H1 (cell line): ENCODE measurements at regions not wholly inside any gene's neighbourhood (a gene's known extent, or its start where the extent isn't known, plus 50 kb on each side); places are given as distances from the start of the nearest gene placed in this dataset.

Experiments used
- CTCF ChIA-PET: fragments of 300-600 bp; sonication (Branson Sonifier 250); formaldehyde crosslinking; loops from one replicate; lab custom pipeline; 2021; ENCODE audit not compliant: partially characterized antibody; lab: Charles Lee
- POLR2A ChIA-PET: fragments of 300-600 bp; sonication (Branson Sonifier 250); formaldehyde crosslinking; loops from one replicate; lab custom pipeline; 2021; ENCODE audit warnings: inconsistent platforms; ENCODE audit not compliant: partially characterized antibody; lab: Charles Lee
- DNase-seq, 2 experiments: peaks; one replicate each; pipeline versions ENCODE4 v3.0.0 to v3.0.0-alpha.2; 2010 to 2022; ENCODE audit warnings: low spot score in 2 of 2, low read depth in 1 of 2, mixed read lengths in 1 of 2
- FAIRE-seq: peaks from 2 replicates; lab custom pipeline; 2011; peaks lifted over from hg19 to GRCh38; lab: Jason Lieb, UNC
- H2AFZ ChIP-seq: 2 replicates; pipeline ENCODE4 v1.8.1; 2012; ENCODE audit warnings: low read length, inconsistent platforms
- H2AK5ac ChIP-seq: 2 replicates; pipeline ENCODE4 v1.6.1; 2013; ENCODE audit warnings: low read depth, low read length
- H2BK120ac ChIP-seq: replicated peaks from 2 replicates; pipeline ENCODE3; 2013; ENCODE audit warnings: low read depth, low read length, inconsistent platforms
- H2BK12ac ChIP-seq: 2 replicates; pipeline ENCODE4 v1.6.1; 2013; ENCODE audit warnings: low read depth, low read length
- H2BK15ac ChIP-seq: 2 replicates; pipeline ENCODE4 v1.6.1; 2013; ENCODE audit warnings: low read length
- H2BK20ac ChIP-seq: 2 replicates; pipeline ENCODE4 v1.6.1; 2013; ENCODE audit warnings: low read length
- H2BK5ac ChIP-seq: 2 replicates; pipeline ENCODE4 v1.6.1; 2013; ENCODE audit warnings: low read depth, low read length
- H3K14ac ChIP-seq: 2 replicates; pipeline ENCODE4 v1.6.1; 2013; ENCODE audit warnings: inconsistent platforms; ENCODE audit not compliant: insufficient read length
- H3K18ac ChIP-seq: 2 replicates; pipeline ENCODE4 v1.6.1; 2013; ENCODE audit warnings: low read length; ENCODE audit errors: extremely low read depth
- H3K23ac ChIP-seq: 2 replicates; pipeline ENCODE4 v1.6.1; 2013; ENCODE audit warnings: inconsistent platforms; ENCODE audit not compliant: insufficient read length
- H3K23me2 ChIP-seq: 2 replicates; pipeline ENCODE4 v1.6.1; 2013; ENCODE audit warnings: low read depth, low read length
- H3K27ac ChIP-seq: 2 replicates; pipeline ENCODE4 v1.6.1; 2011; ENCODE audit warnings: low read depth, low read length, inconsistent platforms
- H3K27me3 ChIP-seq, 4 experiments: replicated peaks in 1 of 4; 1 replicate in 1 of 4; 2 replicates in 3 of 4; pipeline versions ENCODE4 v1.6.1 to v1.8.1; 2011 to 2013; ENCODE audit warnings: low read length in 3 of 4, mild to moderate bottlenecking in 3 of 4, inconsistent platforms in 2 of 4, mixed read lengths in 2 of 4, moderate library complexity in 1 of 4; ENCODE audit not compliant: control insufficient read depth in 3 of 4, insufficient read depth in 3 of 4; ENCODE audit errors: extremely low read depth in 1 of 4
- H3K36me3 ChIP-seq, 4 experiments: 2 replicates each; pipeline versions ENCODE4 v1.6.1 to v1.8.1; 2011 to 2013; ENCODE audit warnings: mild to moderate bottlenecking in 4 of 4, low read length in 3 of 4, moderate library complexity in 2 of 4, control low read depth in 1 of 4, inconsistent platforms in 1 of 4; ENCODE audit not compliant: insufficient read depth in 4 of 4, control insufficient read depth in 2 of 4
- H3K4ac ChIP-seq: replicated peaks from 2 replicates; pipeline ENCODE3; 2013; ENCODE audit warnings: low read length, low read depth, mixed read lengths, inconsistent platforms; ENCODE audit not compliant: insufficient read length
- H3K4me1 ChIP-seq, 4 experiments: replicated peaks in 1 of 4; 1 replicate in 1 of 4; 2 replicates in 3 of 4; pipeline versions ENCODE4 v1.6.1 to v1.8.1; 2011 to 2013; ENCODE audit warnings: low read length in 3 of 4, inconsistent platforms in 2 of 4, mixed read lengths in 1 of 4; ENCODE audit not compliant: insufficient read depth in 4 of 4, control insufficient read depth in 3 of 4
- H3K4me2 ChIP-seq, 2 experiments: 2 replicates each; pipeline versions ENCODE4 v1.6.1 to v1.8.1; 2011 to 2013; ENCODE audit warnings: low read depth in 2 of 2, low read length in 2 of 2, control low read depth in 1 of 2, inconsistent platforms in 1 of 2, mild to moderate bottlenecking in 1 of 2; ENCODE audit not compliant: insufficient read depth in 1 of 2
- H3K4me3 ChIP-seq, 4 experiments: fragments of 200-600, 300-600 bp in 1 of 4; sonication (generic), shearing (Covaris generic), sonication (Bioruptor Twin) in 1 of 4; 2 replicates each; pipeline versions ENCODE4 v1.5.1 to v1.8.1; 2011 to 2016; ENCODE audit warnings: low read length in 4 of 4, low read depth in 3 of 4, control low read depth in 2 of 4, inconsistent platforms in 2 of 4, mild to moderate bottlenecking in 2 of 4, mixed read lengths in 1 of 4, moderate library complexity in 1 of 4; ENCODE audit not compliant: insufficient read depth in 2 of 4; ENCODE audit errors: extremely low read depth in 1 of 4
- H3K56ac ChIP-seq: replicated peaks from 2 replicates; pipeline ENCODE3; 2013; ENCODE audit warnings: low read depth, mild to moderate bottlenecking, mixed read lengths, low read length, inconsistent platforms; ENCODE audit not compliant: insufficient read length
- H3K79me1 ChIP-seq: 2 replicates; pipeline ENCODE4 v1.6.1; 2013; ENCODE audit warnings: low read depth, low read length, control low read depth
- H3K79me2 ChIP-seq, 2 experiments: 2 replicates each; pipeline versions ENCODE4 v1.6.1 to v1.8.1; 2012 to 2013; ENCODE audit warnings: low read length in 2 of 2, mild to moderate bottlenecking in 2 of 2, inconsistent platforms in 1 of 2; ENCODE audit not compliant: insufficient read depth in 2 of 2, control insufficient read depth in 1 of 2
- H3K9ac ChIP-seq, 4 experiments: replicated peaks in 1 of 4; 1 replicate in 1 of 4; 2 replicates in 3 of 4; pipeline versions ENCODE4 v1.6.1 to v1.8.1; 2011 to 2013; ENCODE audit warnings: low read depth in 3 of 4, low read length in 3 of 4, control low read depth in 2 of 4, mild to moderate bottlenecking in 2 of 4, moderate library complexity in 2 of 4, inconsistent platforms in 1 of 4; ENCODE audit errors: extremely low read depth in 1 of 4
- H3K9me3 ChIP-seq, 2 experiments: 2 replicates each; pipeline versions ENCODE4 v1.6.1 to v1.8.1; 2012 to 2013; ENCODE audit warnings: mild to moderate bottlenecking in 2 of 2, moderate library complexity in 2 of 2, control low read depth in 1 of 2, inconsistent platforms in 1 of 2, low read depth in 1 of 2, low read length in 1 of 2, mixed read lengths in 1 of 2; ENCODE audit not compliant: insufficient read depth in 2 of 2
- H4K20me1 ChIP-seq, 2 experiments: replicated peaks in 1 of 2; 2 replicates each; pipeline versions ENCODE3 to v1.8.1; 2011 to 2013; ENCODE audit warnings: inconsistent platforms in 2 of 2, low read length in 2 of 2, mild to moderate bottlenecking in 1 of 2; ENCODE audit not compliant: insufficient read depth in 2 of 2, control insufficient read depth in 1 of 2
- H4K5ac ChIP-seq: 2 replicates; pipeline ENCODE4 v1.6.1; 2013; ENCODE audit warnings: low read length, low read depth, mixed read lengths, inconsistent platforms; ENCODE audit not compliant: insufficient read length
- H4K8ac ChIP-seq: 2 replicates; pipeline ENCODE4 v1.8.0; 2013; ENCODE audit warnings: mild to moderate bottlenecking, moderate library complexity, low read length, inconsistent platforms; ENCODE audit not compliant: insufficient read depth; ENCODE audit errors: extremely low read depth
- H4K91ac ChIP-seq: replicated peaks from 2 replicates; pipeline ENCODE3; 2013; ENCODE audit warnings: low read length, mixed read lengths, inconsistent platforms; ENCODE audit not compliant: insufficient read length
- ASH2L ChIP-seq: fragments of 200-600, 300-600 bp; sonication (generic); IDR thresholded peaks from one replicate; pipeline ENCODE4 v1.7.1; 2017; ENCODE audit warnings: low read length
- CBX8 ChIP-seq: fragments of 300-800, 300-1000 bp; sonication (generic); IDR thresholded peaks from 2 replicates; pipeline ENCODE4 v1.7.1; 2016; ENCODE audit warnings: low read depth, low read length, borderline replicate concordance
- GTF2F1 ChIP-seq: IDR thresholded peaks from 2 replicates; pipeline ENCODE4 v1.6.1; 2012; ENCODE audit warnings: low read depth, low read length, improper control_type of control experiment, borderline replicate concordance
- HDAC2 ChIP-seq, 2 experiments: fragments of 300-600 bp in 1 of 2; sonication (generic) in 1 of 2; IDR thresholded peaks; 2 replicates each; pipeline ENCODE4 v1.6.1; 2011 to 2012; ENCODE audit warnings: low read depth in 2 of 2, low read length in 2 of 2, mild to moderate bottlenecking in 2 of 2, moderate library complexity in 2 of 2, borderline replicate concordance in 1 of 2, inconsistent platforms in 1 of 2
- HDAC6 ChIP-seq: IDR thresholded peaks from one replicate; pipeline ENCODE4 v1.7.1; 2012; ENCODE audit warnings: low read depth, mild to moderate bottlenecking, inconsistent platforms, low read length, moderate library complexity
- KDM5A ChIP-seq: fragments of 200-600 bp; IDR thresholded peaks from 2 replicates; pipeline ENCODE4 v1.7.1; 2012; ENCODE audit warnings: mild to moderate bottlenecking, low read length, inconsistent platforms, mixed read lengths
- MAFK ChIP-seq: IDR thresholded peaks from 2 replicates; pipeline ENCODE4 v1.6.1; 2012; ENCODE audit warnings: low read depth, mild to moderate bottlenecking, improper control_type of control experiment, low read length
- SP2 ChIP-seq: IDR thresholded peaks from 2 replicates; pipeline ENCODE4 v1.6.1; 2012; ENCODE audit warnings: mild to moderate bottlenecking, low read length, inconsistent platforms
- WGBS, 2 experiments: shearing (Covaris generic) in 1 of 2; methylation state at CpG; one replicate each; pipeline versions ENCODE4 v1.1.6 to v1.1.7; 2013 to 2015; ENCODE audit warnings: low lambda C conversion rate in 2 of 2, mixed read lengths in 2 of 2, inconsistent platforms in 1 of 2, low coverage in 1 of 2, missing lambda C conversion rate in 1 of 2; ENCODE audit not compliant: insufficient replicate concordance in 2 of 2, insufficient coverage in 1 of 2, insufficient read length in 1 of 2; ENCODE audit errors: extremely low coverage in 1 of 2, missing lambda C conversion rate in 1 of 2; 5-methylcytosine and 5-hydroxymethylcytosine counted together
- TF ChIP-seq, protein P1 (sequence below): IDR thresholded peaks from 2 replicates; pipeline ENCODE4 v1.6.1; 2011; ENCODE audit warnings: low read depth, mild to moderate bottlenecking, low read length; ENCODE audit not compliant: insufficient read depth
- TF ChIP-seq, protein P2 (sequence below): IDR thresholded peaks from 2 replicates; pipeline ENCODE4 v1.6.1; 2012; ENCODE audit warnings: low read length, inconsistent platforms
- TF ChIP-seq, protein P3 (sequence below): IDR thresholded peaks from 2 replicates; pipeline ENCODE4 v1.6.1; 2012; ENCODE audit warnings: inconsistent platforms

DNA sequence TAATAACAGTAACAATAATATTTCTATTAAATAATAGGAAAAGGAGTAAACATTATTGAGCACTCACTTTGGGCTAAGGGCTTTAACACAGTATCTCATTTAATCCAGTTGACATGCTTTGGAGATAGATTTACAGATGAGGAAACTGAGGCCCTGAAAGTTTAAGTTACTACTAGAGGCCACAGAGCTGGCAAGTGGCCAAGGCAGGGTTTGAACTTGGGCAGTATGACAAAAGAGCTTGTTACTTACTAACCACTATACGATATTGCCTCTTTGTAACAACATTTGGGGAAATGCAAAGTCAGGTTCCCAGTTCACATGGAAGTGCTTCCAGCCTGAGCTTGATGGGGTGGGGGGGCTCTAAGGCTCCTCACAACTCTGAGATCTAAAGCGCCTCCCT lies 149.1 kb upstream of the LMCD1 start:
- Histone ChIP-seq H2BK20ac (no peak overlapping the region), H3K9ac (no peak overlapping the region), H2AFZ (no peak overlapping the region), H3K4me1 (peaks cover 0 to under 1% (median 0%) of the 10 kb centered on the region in 4 experiments; a peak in 2 of 7 replicates), H3K4ac (no peak overlapping the region), H3K27ac (no peak overlapping the region), H2BK12ac (no peak overlapping the region), H2BK15ac (no peak overlapping the region), H3K4me3 (no peak overlapping the region), H3K23ac (no peak overlapping the region), H4K20me1 (no peaks in the 10 kb centered on the region), H3K79me2 (no peaks in the 10 kb centered on the region), H3K27me3 (no peaks in the 10 kb centered on the region), H4K91ac (no peak overlapping the region), H3K4me2 (no peak overlapping the region), H3K36me3 (no peaks in the 10 kb centered on the region), H3K23me2 (no peaks in the 10 kb centered on the region), H3K56ac (no peak overlapping the region), H3K18ac (no peak overlapping the region), H4K8ac (no peak overlapping the region), H3K14ac (no peak overlapping the region), H2AK5ac (no peak overlapping the region), H2BK5ac (no peak overlapping the region), H4K5ac (no peak overlapping the region), H3K9me3 (no peaks in the 10 kb centered on the region; a peak in 1 of 4 replicates), H3K79me1 (no peaks in the 10 kb centered on the region), H2BK120ac (no peak overlapping the region)
- WGBS, 2 experiments: 90% methylated on average over 2 of the region's 2 CpGs; no CpG with 5 or more reads in 1 of the 2 experiments
- DNase-seq (no peak), FAIRE-seq (no peak)
- ChIA-PET CTCF (interaction anchor here (0.6 to 1.4 kb wide), 3 partner anchors 13 to 28 kb away, joined by 4 to 5 read pairs (median 4); no protein-coding TSS in a partner anchor), POLR2A (no interaction called here)
- TF ChIP-seq, protein P1, sequence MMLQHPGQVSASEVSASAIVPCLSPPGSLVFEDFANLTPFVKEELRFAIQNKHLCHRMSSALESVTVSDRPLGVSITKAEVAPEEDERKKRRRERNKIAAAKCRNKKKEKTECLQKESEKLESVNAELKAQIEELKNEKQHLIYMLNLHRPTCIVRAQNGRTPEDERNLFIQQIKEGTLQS: no peak
- TF ChIP-seq SP2: no peak
- no peak for TF ChIP-seq GTF2F1
- TF ChIP-seq, protein P2, sequence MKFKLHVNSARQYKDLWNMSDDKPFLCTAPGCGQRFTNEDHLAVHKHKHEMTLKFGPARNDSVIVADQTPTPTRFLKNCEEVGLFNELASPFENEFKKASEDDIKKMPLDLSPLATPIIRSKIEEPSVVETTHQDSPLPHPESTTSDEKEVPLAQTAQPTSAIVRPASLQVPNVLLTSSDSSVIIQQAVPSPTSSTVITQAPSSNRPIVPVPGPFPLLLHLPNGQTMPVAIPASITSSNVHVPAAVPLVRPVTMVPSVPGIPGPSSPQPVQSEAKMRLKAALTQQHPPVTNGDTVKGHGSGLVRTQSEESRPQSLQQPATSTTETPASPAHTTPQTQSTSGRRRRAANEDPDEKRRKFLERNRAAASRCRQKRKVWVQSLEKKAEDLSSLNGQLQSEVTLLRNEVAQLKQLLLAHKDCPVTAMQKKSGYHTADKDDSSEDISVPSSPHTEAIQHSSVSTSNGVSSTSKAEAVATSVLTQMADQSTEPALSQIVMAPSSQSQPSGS: no peak
- no peak for TF ChIP-seq CBX8
- no peak for TF ChIP-seq KDM5A
- TF ChIP-seq HDAC2 (IDR thresholded peaks at IDR 0.05; ENCODE audit: borderline replicate concordance in 1 of 2, low read depth in 2 of 2, low read length in 2 of 2): no peak
- no peak for TF ChIP-seq HDAC6
- no peak for TF ChIP-seq MAFK
- TF ChIP-seq, protein P3, sequence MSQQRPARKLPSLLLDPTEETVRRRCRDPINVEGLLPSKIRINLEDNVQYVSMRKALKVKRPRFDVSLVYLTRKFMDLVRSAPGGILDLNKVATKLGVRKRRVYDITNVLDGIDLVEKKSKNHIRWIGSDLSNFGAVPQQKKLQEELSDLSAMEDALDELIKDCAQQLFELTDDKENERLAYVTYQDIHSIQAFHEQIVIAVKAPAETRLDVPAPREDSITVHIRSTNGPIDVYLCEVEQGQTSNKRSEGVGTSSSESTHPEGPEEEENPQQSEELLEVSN: no peak
- TF ChIP-seq ASH2L: no peak
